Astrocyte (in vitro differentiated cells and primary cell): ENCODE measurements at regions not wholly inside any gene's neighbourhood (a gene's known extent, or its start where the extent isn't known, plus 50 kb on each side); places are given as distances from the start of the nearest gene placed in this dataset.

Experiments used
- DNase-seq: peaks from one replicate; pipeline ENCODE4 v3.0.0-alpha.2; 2010; ENCODE audit warnings: low read depth
- FAIRE-seq: peaks from 2 replicates; lab custom pipeline; 2011; peaks lifted over from hg19 to GRCh38; lab: Jason Lieb, UNC
- H2AFZ ChIP-seq: 2 replicates; pipeline ENCODE4 v1.6.0; 2012; ENCODE audit warnings: low read depth, low read length, inconsistent platforms
- H3K27ac ChIP-seq: 2 replicates; pipeline ENCODE4 v1.5.1; 2011; ENCODE audit warnings: low read depth, low read length, inconsistent platforms
- H3K27me3 ChIP-seq: 2 replicates; pipeline ENCODE4 v1.6.0; 2011; ENCODE audit warnings: low read length, inconsistent platforms; ENCODE audit not compliant: insufficient read depth
- H3K36me3 ChIP-seq: 2 replicates; pipeline ENCODE4 v1.5.1; 2011; ENCODE audit warnings: low read length, inconsistent platforms; ENCODE audit not compliant: insufficient read depth
- H3K4me1 ChIP-seq: 2 replicates; pipeline ENCODE4 v1.5.1; 2011; ENCODE audit warnings: low read length, inconsistent platforms; ENCODE audit not compliant: insufficient read depth
- H3K4me2 ChIP-seq: 2 replicates; pipeline ENCODE4 v1.6.0; 2012; ENCODE audit warnings: low read length, inconsistent platforms
- H3K4me3 ChIP-seq: 2 replicates; pipeline ENCODE4 v1.5.1; 2011; ENCODE audit warnings: low read depth, mild to moderate bottlenecking, low read length, inconsistent platforms; ENCODE audit not compliant: insufficient read depth
- H3K79me2 ChIP-seq: 2 replicates; pipeline ENCODE4 v1.6.0; 2012; ENCODE audit warnings: mild to moderate bottlenecking, low read length, inconsistent platforms; ENCODE audit not compliant: insufficient read depth
- H3K9ac ChIP-seq: 2 replicates; pipeline ENCODE4 v1.6.0; 2012; ENCODE audit warnings: mild to moderate bottlenecking, low read length, inconsistent platforms
- H3K9me3 ChIP-seq: 2 replicates; pipeline ENCODE4 v1.5.1; 2012; ENCODE audit warnings: low read depth, mild to moderate bottlenecking, low read length, inconsistent platforms; ENCODE audit not compliant: insufficient read depth
- H4K20me1 ChIP-seq: 2 replicates; pipeline ENCODE4 v1.6.0; 2012; ENCODE audit warnings: low read length, inconsistent platforms; ENCODE audit not compliant: insufficient read depth
- H3K27ac Mint-ChIP-seq: one replicate; pipeline ENCODE4 v1.8.0; 2021; ENCODE audit warnings: mild to moderate bottlenecking, mixed read lengths; ENCODE audit not compliant: unreplicated experiment
- H3K27me3 Mint-ChIP-seq: one replicate; pipeline ENCODE4 v1.8.0; 2021; ENCODE audit warnings: low read depth, mixed read lengths; ENCODE audit not compliant: unreplicated experiment
- H3K36me3 Mint-ChIP-seq: one replicate; pipeline ENCODE4 v1.8.0; 2021; ENCODE audit warnings: low read depth, mixed read lengths; ENCODE audit not compliant: unreplicated experiment
- H3K4me1 Mint-ChIP-seq: one replicate; pipeline ENCODE4 v1.8.0; 2021; ENCODE audit warnings: low read depth, mixed read lengths; ENCODE audit not compliant: unreplicated experiment
- H3K4me3 Mint-ChIP-seq: one replicate; pipeline ENCODE4 v1.8.0; 2021; ENCODE audit warnings: mild to moderate bottlenecking, moderate library complexity, mixed read lengths; ENCODE audit not compliant: unreplicated experiment
- H3K9me3 Mint-ChIP-seq: one replicate; pipeline ENCODE4 v1.8.0; 2021; ENCODE audit warnings: mild to moderate bottlenecking, mixed read lengths; ENCODE audit not compliant: unreplicated experiment
- EZH2 ChIP-seq: IDR thresholded peaks from 2 replicates; pipeline ENCODE4 v1.6.1; 2012; ENCODE audit warnings: mild to moderate bottlenecking, low read length, inconsistent platforms; ENCODE audit not compliant: insufficient read depth
- TF ChIP-seq, protein P1 (sequence below): IDR thresholded peaks from 2 replicates; pipeline ENCODE4 v1.5.1; 2011; ENCODE audit warnings: low read depth, mild to moderate bottlenecking, inconsistent platforms, low read length, moderate library complexity; ENCODE audit not compliant: insufficient read depth

- H3K27ac ChIP-seq: no peak overlapping the region
- peaks cover 2% of the 10 kb centered on the region for H3K27me3 Mint-ChIP-seq
- DNase-seq (no peak), FAIRE-seq (no peak)
- no peak overlapping the region for H3K27ac Mint-ChIP-seq
- H3K79me2 ChIP-seq: no peaks in the 10 kb centered on the region
- TF ChIP-seq, protein P1, sequence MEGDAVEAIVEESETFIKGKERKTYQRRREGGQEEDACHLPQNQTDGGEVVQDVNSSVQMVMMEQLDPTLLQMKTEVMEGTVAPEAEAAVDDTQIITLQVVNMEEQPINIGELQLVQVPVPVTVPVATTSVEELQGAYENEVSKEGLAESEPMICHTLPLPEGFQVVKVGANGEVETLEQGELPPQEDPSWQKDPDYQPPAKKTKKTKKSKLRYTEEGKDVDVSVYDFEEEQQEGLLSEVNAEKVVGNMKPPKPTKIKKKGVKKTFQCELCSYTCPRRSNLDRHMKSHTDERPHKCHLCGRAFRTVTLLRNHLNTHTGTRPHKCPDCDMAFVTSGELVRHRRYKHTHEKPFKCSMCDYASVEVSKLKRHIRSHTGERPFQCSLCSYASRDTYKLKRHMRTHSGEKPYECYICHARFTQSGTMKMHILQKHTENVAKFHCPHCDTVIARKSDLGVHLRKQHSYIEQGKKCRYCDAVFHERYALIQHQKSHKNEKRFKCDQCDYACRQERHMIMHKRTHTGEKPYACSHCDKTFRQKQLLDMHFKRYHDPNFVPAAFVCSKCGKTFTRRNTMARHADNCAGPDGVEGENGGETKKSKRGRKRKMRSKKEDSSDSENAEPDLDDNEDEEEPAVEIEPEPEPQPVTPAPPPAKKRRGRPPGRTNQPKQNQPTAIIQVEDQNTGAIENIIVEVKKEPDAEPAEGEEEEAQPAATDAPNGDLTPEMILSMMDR: no peak
- no peak for TF ChIP-seq EZH2
- no peaks in the 10 kb centered on the region for H3K9me3 ChIP-seq
- no peak overlapping the region for H2AFZ ChIP-seq
- no peak overlapping the region for H3K4me3 ChIP-seq
- H3K9ac ChIP-seq: no peak overlapping the region
- H3K36me3 ChIP-seq: no peaks in the 10 kb centered on the region
- no peaks in the 10 kb centered on the region for H4K20me1 ChIP-seq
- no peak overlapping the region for H3K4me3 Mint-ChIP-seq
- peaks cover 6% of the 10 kb centered on the region for H3K36me3 Mint-ChIP-seq
- no peaks in the 10 kb centered on the region for H3K27me3 ChIP-seq
- H3K4me2 ChIP-seq: no peak overlapping the region
- H3K4me1 Mint-ChIP-seq: peaks cover 14% of the 10 kb centered on the region
- H3K4me1 ChIP-seq: peaks cover 24% of the 10 kb centered on the region
- peaks cover 8% of the 10 kb centered on the region for H3K9me3 Mint-ChIP-seq
These were observed 510.3 kb upstream of the CCDC196 start for GRCh38 chr14:65975865-65976264.

- no peak overlapping the region for H3K27ac Mint-ChIP-seq
- Histone ChIP-seq H3K79me2 (no peaks in the 10 kb centered on the region), H2AFZ (peak overlapping the region; percentile 34), H3K4me2 (no peak overlapping the region), H3K9ac (no peak overlapping the region), H3K27ac (no peak overlapping the region), H3K4me3 (no peak overlapping the region), H3K4me1 (peaks cover 22% of the 10 kb centered on the region), H3K27me3 (no peaks in the 10 kb centered on the region), H3K9me3 (no peaks in the 10 kb centered on the region), H3K36me3 (no peaks in the 10 kb centered on the region), H4K20me1 (no peaks in the 10 kb centered on the region)
- peaks cover 2% of the 10 kb centered on the region for H3K27me3 Mint-ChIP-seq
- TF ChIP-seq EZH2: no peak
- TF ChIP-seq, protein P1: no peak
- peaks cover 8% of the 10 kb centered on the region for H3K9me3 Mint-ChIP-seq
- FAIRE-seq (no peak), DNase-seq (peak; percentile 19)
- peaks cover 6% of the 10 kb centered on the region for H3K36me3 Mint-ChIP-seq
- no peak overlapping the region for H3K4me3 Mint-ChIP-seq
- peaks cover 11% of the 10 kb centered on the region for H3K4me1 Mint-ChIP-seq
These were observed 509.3 kb upstream of the CCDC196 start for GRCh38 chr14:65976761-65977404.

DNA sequence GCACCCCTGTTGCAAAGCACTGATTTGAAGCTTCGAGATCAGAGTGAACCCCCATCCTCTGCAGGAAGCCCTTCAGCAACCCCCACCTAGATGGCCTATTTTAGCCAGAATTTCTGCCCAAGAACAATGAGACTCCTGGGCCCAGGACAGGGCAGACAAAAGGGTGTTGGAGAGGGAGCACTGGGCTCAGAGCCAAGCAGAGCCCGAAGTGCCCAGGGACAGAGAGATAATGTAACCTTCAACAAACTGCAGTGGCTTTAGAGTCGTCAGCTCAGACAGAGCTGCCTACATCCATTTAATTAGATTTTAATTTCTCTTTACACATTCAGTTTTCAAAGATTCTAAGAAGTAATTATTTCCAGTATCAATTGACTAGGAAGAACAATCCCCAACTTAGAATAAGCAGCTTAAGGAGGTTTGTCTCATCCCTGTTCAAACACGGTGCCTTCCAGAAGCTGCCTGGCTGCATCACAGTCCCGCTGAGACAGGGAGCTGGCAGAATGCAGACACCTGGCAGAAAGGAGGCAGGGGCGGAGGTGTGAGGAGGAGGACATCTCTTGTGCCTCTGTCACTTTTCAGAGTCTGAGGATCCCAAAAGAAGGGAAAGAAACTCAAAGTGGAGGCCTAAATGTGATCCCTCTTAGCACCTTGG lies 504.9 kb upstream of the CCDC196 start:
- Mint-ChIP-seq H3K4me3 (no peak overlapping the region), H3K36me3 (peaks cover 6% of the 10 kb centered on the region), H3K4me1 (peaks cover 5% of the 10 kb centered on the region), H3K27ac (peak overlapping the region; percentile 19), H3K27me3 (peaks cover 2% of the 10 kb centered on the region), H3K9me3 (peaks cover 8% of the 10 kb centered on the region)
- no peak overlapping the region for H3K9ac ChIP-seq
- H3K4me2 ChIP-seq: no peak overlapping the region
- no peaks in the 10 kb centered on the region for H3K27me3 ChIP-seq
- H3K4me3 ChIP-seq: no peak overlapping the region
- H4K20me1 ChIP-seq: no peaks in the 10 kb centered on the region
- no peaks in the 10 kb centered on the region for H3K9me3 ChIP-seq
- FAIRE-seq (no peak), DNase-seq (no peak)
- no peaks in the 10 kb centered on the region for H3K79me2 ChIP-seq
- no peak for TF ChIP-seq EZH2
- TF ChIP-seq, protein P1: no peak
- no peaks in the 10 kb centered on the region for H3K36me3 ChIP-seq
- H3K27ac ChIP-seq: no peak overlapping the region
- no peak overlapping the region for H2AFZ ChIP-seq
- peaks cover 9% of the 10 kb centered on the region for H3K4me1 ChIP-seq
